ENCODE measurements at regions not wholly inside any gene's neighbourhood (a gene's known extent, or its start where the extent isn't known, plus 50 kb on each side); places are given as distances from the start of the nearest gene placed in this dataset.
A peak's percentile ranks its signal among the peaks of the same experiment; 100 is the strongest.

DNA sequence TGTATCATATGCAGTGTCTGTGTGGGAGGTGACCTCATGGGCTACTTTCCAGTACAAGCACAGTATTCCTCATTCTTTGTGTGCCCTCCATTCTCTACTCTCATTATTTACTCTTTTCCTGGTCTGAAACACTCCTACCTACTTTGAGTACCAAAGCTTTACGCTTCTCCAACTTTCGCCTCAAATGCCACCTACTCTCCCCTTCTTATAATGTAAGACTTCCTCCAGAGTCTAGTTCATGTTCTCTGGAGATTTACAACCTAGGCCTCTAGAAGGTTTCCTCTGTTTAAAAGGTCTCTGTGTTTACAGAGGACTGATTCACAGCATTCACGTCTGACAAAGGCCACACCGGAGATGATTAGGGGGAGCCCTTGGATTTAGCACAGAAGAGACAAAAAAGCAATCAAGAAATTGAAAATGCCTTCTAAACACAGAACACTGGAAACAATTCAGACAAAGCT is 302.0 kb downstream of the KLF12 start:
- DNase-seq (ENCODE audit: low spot score) = peak; percentile 26
- H3K36me3 ChIP-seq (replicated peaks; ENCODE audit: insufficient read depth, low read depth) = no peaks in the 10 kb centered on the region
- H3K4me2 ChIP-seq = peak overlapping the region; percentile 16
- H3K9me3 ChIP-seq (ENCODE audit: low read depth) = no peaks in the 10 kb centered on the region
- H3K79me2 ChIP-seq = no peaks in the 10 kb centered on the region
- no peaks in the 10 kb centered on the region for H4K20me1 ChIP-seq (ENCODE audit: insufficient read depth, poor library complexity, severe bottlenecking)
- no peaks in the 10 kb centered on the region for H3K9me2 ChIP-seq (replicated peaks; ENCODE audit: insufficient read depth)
- no peak overlapping the region for H3K4me3 ChIP-seq
- H3K27ac ChIP-seq = peak overlapping the region; percentile 9
- no peak overlapping the region for H2AFZ ChIP-seq
- H3K27me3 ChIP-seq = no peaks in the 10 kb centered on the region
- TF ChIP-seq, protein P1, sequence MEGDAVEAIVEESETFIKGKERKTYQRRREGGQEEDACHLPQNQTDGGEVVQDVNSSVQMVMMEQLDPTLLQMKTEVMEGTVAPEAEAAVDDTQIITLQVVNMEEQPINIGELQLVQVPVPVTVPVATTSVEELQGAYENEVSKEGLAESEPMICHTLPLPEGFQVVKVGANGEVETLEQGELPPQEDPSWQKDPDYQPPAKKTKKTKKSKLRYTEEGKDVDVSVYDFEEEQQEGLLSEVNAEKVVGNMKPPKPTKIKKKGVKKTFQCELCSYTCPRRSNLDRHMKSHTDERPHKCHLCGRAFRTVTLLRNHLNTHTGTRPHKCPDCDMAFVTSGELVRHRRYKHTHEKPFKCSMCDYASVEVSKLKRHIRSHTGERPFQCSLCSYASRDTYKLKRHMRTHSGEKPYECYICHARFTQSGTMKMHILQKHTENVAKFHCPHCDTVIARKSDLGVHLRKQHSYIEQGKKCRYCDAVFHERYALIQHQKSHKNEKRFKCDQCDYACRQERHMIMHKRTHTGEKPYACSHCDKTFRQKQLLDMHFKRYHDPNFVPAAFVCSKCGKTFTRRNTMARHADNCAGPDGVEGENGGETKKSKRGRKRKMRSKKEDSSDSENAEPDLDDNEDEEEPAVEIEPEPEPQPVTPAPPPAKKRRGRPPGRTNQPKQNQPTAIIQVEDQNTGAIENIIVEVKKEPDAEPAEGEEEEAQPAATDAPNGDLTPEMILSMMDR (IDR thresholded peaks at IDR 0.05; ENCODE audit: poor library complexity) = no peak
- no peak for TF ChIP-seq EZH2 (IDR thresholded peaks at IDR 0.05; ENCODE audit: borderline replicate concordance)
- no peak for TF ChIP-seq EZH2phosphoT487 (IDR thresholded peaks at IDR 0.05; ENCODE audit: low read depth, severe bottlenecking, unreplicated experiment)
- WGBS (ENCODE audit: low lambda C conversion rate, missing lambda C conversion rate) = 29% methylated on average over 4 of the region's 4 CpGs
- no peaks in the 10 kb centered on the region for H3K4me1 ChIP-seq (ENCODE audit: insufficient read depth)

DNA sequence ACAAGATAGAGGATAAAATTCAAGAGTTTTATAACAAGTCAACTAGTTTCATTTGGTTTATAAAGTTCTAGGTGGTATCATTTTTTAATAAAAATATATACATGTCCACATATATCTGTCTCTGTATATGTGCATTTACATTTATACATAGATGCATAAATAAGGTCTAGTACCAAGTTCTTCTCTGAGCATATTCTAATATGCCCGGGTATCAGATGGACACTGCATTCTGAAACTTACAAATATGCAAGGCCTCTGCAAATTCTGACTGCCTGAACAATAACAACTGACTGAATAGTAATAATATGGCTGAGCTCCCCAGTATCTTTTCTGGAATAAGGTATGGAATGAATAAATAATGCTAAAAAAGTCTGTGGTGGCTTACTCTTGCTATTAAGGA is 304.8 kb downstream of the KLF12 start:
- no peak for TF ChIP-seq EZH2 (IDR thresholded peaks at IDR 0.05; ENCODE audit: borderline replicate concordance)
- TF ChIP-seq, protein P1 (IDR thresholded peaks at IDR 0.05; ENCODE audit: poor library complexity) = no peak
- no peak for TF ChIP-seq EZH2phosphoT487 (IDR thresholded peaks at IDR 0.05; ENCODE audit: low read depth, severe bottlenecking, unreplicated experiment)
- H3K9me2 ChIP-seq (replicated peaks; ENCODE audit: insufficient read depth) = no peaks in the 10 kb centered on the region
- no peaks in the 10 kb centered on the region for H3K79me2 ChIP-seq
- H2AFZ ChIP-seq = no peak overlapping the region
- WGBS (ENCODE audit: low lambda C conversion rate, missing lambda C conversion rate) = 92% methylated on average over 1 of the region's 1 CpG
- no peaks in the 10 kb centered on the region for H3K36me3 ChIP-seq (replicated peaks; ENCODE audit: insufficient read depth, low read depth)
- H3K9me3 ChIP-seq (ENCODE audit: low read depth) = no peaks in the 10 kb centered on the region
- no peaks in the 10 kb centered on the region for H3K27me3 ChIP-seq
- no peak for DNase-seq (ENCODE audit: low spot score)
- no peak overlapping the region for H3K27ac ChIP-seq
- no peaks in the 10 kb centered on the region for H3K4me1 ChIP-seq (ENCODE audit: insufficient read depth)
- H3K4me2 ChIP-seq = no peak overlapping the region
- no peak overlapping the region for H3K4me3 ChIP-seq
- H4K20me1 ChIP-seq (ENCODE audit: insufficient read depth, poor library complexity, severe bottlenecking) = no peaks in the 10 kb centered on the region

DNA sequence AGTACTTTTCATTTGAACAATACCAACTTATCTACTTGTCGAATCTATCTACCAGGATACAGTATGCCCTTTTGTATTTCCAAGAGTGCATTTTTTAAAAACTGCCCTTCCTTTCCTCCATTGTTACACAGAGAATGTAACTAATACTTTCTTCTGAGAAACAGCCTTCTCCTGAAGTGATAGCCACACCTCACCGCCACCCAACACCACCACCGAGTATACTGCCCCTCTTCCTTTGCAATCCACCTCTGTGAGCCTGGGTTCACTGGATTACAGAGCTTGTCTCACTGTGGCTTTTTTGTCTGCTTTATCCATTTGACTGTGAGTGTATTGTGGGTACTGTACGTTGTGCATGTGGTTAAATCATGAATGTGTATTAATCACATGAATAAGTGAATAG is 305.4 kb downstream of the KLF12 start:
- DNase-seq (ENCODE audit: low spot score) = no peak
- Histone ChIP-seq H3K4me1 (ENCODE audit: insufficient read depth) (no peaks in the 10 kb centered on the region), H3K36me3 (replicated peaks; ENCODE audit: insufficient read depth, low read depth) (no peaks in the 10 kb centered on the region), H3K79me2 (no peaks in the 10 kb centered on the region), H3K4me2 (no peak overlapping the region), H3K4me3 (no peak overlapping the region), H3K27me3 (no peaks in the 10 kb centered on the region), H3K27ac (no peak overlapping the region), H2AFZ (no peak overlapping the region), H3K9me2 (replicated peaks; ENCODE audit: insufficient read depth) (no peaks in the 10 kb centered on the region), H3K9me3 (ENCODE audit: low read depth) (no peaks in the 10 kb centered on the region), H4K20me1 (ENCODE audit: insufficient read depth, poor library complexity, severe bottlenecking) (no peaks in the 10 kb centered on the region)
- TF ChIP-seq EZH2phosphoT487 (IDR thresholded peaks at IDR 0.05; ENCODE audit: low read depth, severe bottlenecking, unreplicated experiment) (no peak), EZH2 (IDR thresholded peaks at IDR 0.05; ENCODE audit: borderline replicate concordance) (no peak)
- TF ChIP-seq, protein P1 (IDR thresholded peaks at IDR 0.05; ENCODE audit: poor library complexity) = no peak
- WGBS (ENCODE audit: low lambda C conversion rate, missing lambda C conversion rate) = 76% methylated on average over 4 of the region's 4 CpGs

DNA sequence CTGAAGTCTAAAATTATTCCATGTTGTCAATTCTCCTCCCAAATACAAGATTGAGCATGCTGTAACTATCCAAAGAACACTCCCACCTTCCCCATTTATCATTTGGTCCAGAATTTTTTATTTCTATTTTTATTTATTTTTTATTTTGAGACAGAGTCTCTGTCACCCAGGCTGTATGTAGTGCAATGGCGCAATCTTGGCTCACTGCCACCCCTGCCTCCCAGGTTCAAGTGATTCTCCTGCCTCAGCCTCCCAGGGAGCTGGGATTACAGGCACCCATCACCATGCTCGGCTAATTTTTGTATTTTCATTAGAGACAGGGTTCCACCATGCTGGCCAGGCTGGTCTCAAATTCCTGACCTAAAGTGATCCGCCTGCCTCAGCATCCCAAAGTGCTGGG is 306.8 kb downstream of the KLF12 start:
- Histone ChIP-seq H3K4me2 (no peak overlapping the region), H3K27ac (no peak overlapping the region), H2AFZ (no peak overlapping the region), H3K9me2 (replicated peaks; ENCODE audit: insufficient read depth) (no peaks in the 10 kb centered on the region), H3K4me3 (no peak overlapping the region), H3K36me3 (replicated peaks; ENCODE audit: insufficient read depth, low read depth) (no peaks in the 10 kb centered on the region), H3K79me2 (no peaks in the 10 kb centered on the region), H3K9me3 (ENCODE audit: low read depth) (no peaks in the 10 kb centered on the region), H3K4me1 (ENCODE audit: insufficient read depth) (no peaks in the 10 kb centered on the region), H4K20me1 (ENCODE audit: insufficient read depth, poor library complexity, severe bottlenecking) (no peaks in the 10 kb centered on the region), H3K27me3 (no peaks in the 10 kb centered on the region)
- DNase-seq (ENCODE audit: low spot score) = no peak
- 89% methylated on average over 3 of the region's 3 CpGs for WGBS (ENCODE audit: low lambda C conversion rate, missing lambda C conversion rate)
- TF ChIP-seq, protein P1 (IDR thresholded peaks at IDR 0.05; ENCODE audit: poor library complexity) = no peak
- no peak for TF ChIP-seq EZH2 (IDR thresholded peaks at IDR 0.05; ENCODE audit: borderline replicate concordance)
- no peak for TF ChIP-seq EZH2phosphoT487 (IDR thresholded peaks at IDR 0.05; ENCODE audit: low read depth, severe bottlenecking, unreplicated experiment)

Measured in hepatocyte (in vitro differentiated cells).